ENCODE measurements at regions not wholly inside any gene's neighbourhood (a gene's known extent, or its start where the extent isn't known, plus 50 kb on each side); places are given as distances from the start of the nearest gene placed in this dataset.
"Not testable (repeated sequence)": the region's sequence is repeated elsewhere in the genome, so short reads cannot be mapped to it uniquely, and the experiment has no call there.

GRCh38 chr4:69408451-69408850 is 87.3 kb downstream of the UGT2B4 start (continued):
- TF ChIP-seq ZNF521 (tag by site-specific recombination; IDR thresholded peaks at IDR 0.05): no peak
- TF ChIP-seq ZNF324 (tag by site-specific recombination; IDR thresholded peaks at IDR 0.05): no peak
- TF ChIP-seq ZNF23 (tag by site-specific recombination; IDR thresholded peaks at IDR 0.05; ENCODE audit: borderline replicate concordance): no peak
- no peak for TF ChIP-seq ZNF692 (tag by site-specific recombination; IDR thresholded peaks at IDR 0.05)
- TF ChIP-seq MEIS1 (CRISPR knock-in tag; IDR thresholded peaks at IDR 0.05; ENCODE audit: borderline replicate concordance): no peak

GRCh38 chr4:69411981-69412380 is 83.7 kb downstream of the UGT2B4 start:
- H3K36me3 ChIP-seq (ENCODE audit: control insufficient read depth in 2 of 2, insufficient read depth in 1 of 2, low read length in 2 of 2); H3K4me1 ChIP-seq (ENCODE audit: control insufficient read depth, insufficient read depth, low read length); H3K27ac ChIP-seq (ENCODE audit: extremely low read depth, low read depth, low read length); CTCF ChIA-PET; H3K9me3 ChIP-seq (ENCODE audit: control insufficient read depth, insufficient read depth, low read depth, low read length); POLR2A ChIA-PET; H3K4me3 ChIP-seq (ENCODE audit: low read depth, low read length): not testable (repeated sequence)

GRCh38 chr4:69424722-69425121 is 71.0 kb downstream of the UGT2B4 start:
- peak; percentile 84 for TF ChIP-seq SETDB1 (IDR thresholded peaks at IDR 0.05; ENCODE audit: insufficient read length, low read length)
- H3K36me3 ChIP-seq (ENCODE audit: control insufficient read depth in 2 of 2, insufficient read depth in 1 of 2, low read length in 2 of 2); CTCF ChIA-PET; H3K4me1 ChIP-seq (ENCODE audit: control insufficient read depth, insufficient read depth, low read length); H3K4me3 ChIP-seq (ENCODE audit: low read depth, low read length); POLR2A ChIA-PET; H3K27ac ChIP-seq (ENCODE audit: extremely low read depth, low read depth, low read length); H3K9me3 ChIP-seq (ENCODE audit: control insufficient read depth, insufficient read depth, low read depth, low read length): not testable (repeated sequence)
